SK-MEL-5 (cell line): ENCODE measurements at regions not wholly inside any gene's neighbourhood (a gene's known extent, or its start where the extent isn't known, plus 50 kb on each side); places are given as distances from the start of the nearest gene placed in this dataset.

Experiments
- DNase-seq: peaks from one replicate; pipeline ENCODE4 v3.0.0-alpha.2; 2016; ENCODE audit warnings: low read depth, low spot score
- in situ Hi-C: cut with HindIII; loops from 2 replicates; pipeline ENCODE4 v1.10.0; 2016; ENCODE audit warnings: low sequenced_read_pairs, high pct_unique_total_duplicates, low pct_unique_long_range_greater_than_20kb

GRCh38 chr2:236892721-236893120 is 193.0 kb upstream of the COPS8 start:
- in situ Hi-C loops = no loop called here
- DNase-seq = no peak

- no peak for DNase-seq
- in situ Hi-C loops = no loop called here
Observed at GRCh38 chr2:236894791-236895190, 190.9 kb upstream of the COPS8 start.

- in situ Hi-C loops = no loop called here
- DNase-seq = no peak
Observed at GRCh38 chr2:236895497-236895896, 190.2 kb upstream of the COPS8 start.

GRCh38 chr2:236896688-236897087 is 189.0 kb upstream of the COPS8 start:
- in situ Hi-C loops = no loop called here
- no peak for DNase-seq

- in situ Hi-C loops = no loop called here
- DNase-seq = no peak
Observed at GRCh38 chr2:236899146-236899545, 186.5 kb upstream of the COPS8 start.

GRCh38 chr2:236899950-236900640 is 185.6 kb upstream of the COPS8 start:
- in situ Hi-C loops = no loop called here
- no peak for DNase-seq

GRCh38 chr2:236901956-236902355 is 183.7 kb upstream of the COPS8 start:
- in situ Hi-C loops = no loop called here

GRCh38 chr2:236903978-236904377 is 181.7 kb upstream of the COPS8 start:
- no peak for DNase-seq
- in situ Hi-C loops = no loop called here

More at GRCh38 chr2:236901956-236902355, 183.7 kb upstream of the COPS8 start:
- DNase-seq = no peak

- DNase-seq = no peak
- in situ Hi-C loops = no loop called here
Observed at GRCh38 chr2:236904389-236905263, 181.1 kb upstream of the COPS8 start.

- in situ Hi-C loops = no loop called here
- no peak for DNase-seq
Observed at GRCh38 chr2:236905976-236906375, 179.7 kb upstream of the COPS8 start.

- no peak for DNase-seq
- in situ Hi-C loops = no loop called here
Observed at GRCh38 chr2:236908439-236909192, 177.1 kb upstream of the COPS8 start.

- DNase-seq = no peak
- in situ Hi-C loops = no loop called here
Observed at GRCh38 chr2:236909193-236909504, 176.5 kb upstream of the COPS8 start.

GRCh38 chr2:236909802-236910201 is 175.9 kb upstream of the COPS8 start:
- no peak for DNase-seq
- in situ Hi-C loops = no loop called here

GRCh38 chr2:236910781-236911495 is 174.8 kb upstream of the COPS8 start:
- no peak for DNase-seq
- in situ Hi-C loops = no loop called here

- DNase-seq = no peak
- in situ Hi-C loops = no loop called here
Observed at GRCh38 chr2:236912326-236913120, 173.2 kb upstream of the COPS8 start.

GRCh38 chr2:236915186-236915585 is 170.5 kb upstream of the COPS8 start:
- in situ Hi-C loops = no loop called here
- DNase-seq = no peak

GRCh38 chr2:236915726-236916125 is 170.0 kb upstream of the COPS8 start:
- in situ Hi-C loops = no loop called here
- no peak for DNase-seq
